ENCODE measurements at regions not wholly inside any gene's neighbourhood (a gene's known extent, or its start where the extent isn't known, plus 50 kb on each side); places are given as distances from the start of the nearest gene placed in this dataset.
"Not testable (repeated sequence)": the region's sequence is repeated elsewhere in the genome, so short reads cannot be mapped to it uniquely, and the experiment has no call there.

GRCh38 chr6:126914801-126915200 lies 203.7 kb upstream of the RSPO3 start:
- no peak for DNase-seq

DNA sequence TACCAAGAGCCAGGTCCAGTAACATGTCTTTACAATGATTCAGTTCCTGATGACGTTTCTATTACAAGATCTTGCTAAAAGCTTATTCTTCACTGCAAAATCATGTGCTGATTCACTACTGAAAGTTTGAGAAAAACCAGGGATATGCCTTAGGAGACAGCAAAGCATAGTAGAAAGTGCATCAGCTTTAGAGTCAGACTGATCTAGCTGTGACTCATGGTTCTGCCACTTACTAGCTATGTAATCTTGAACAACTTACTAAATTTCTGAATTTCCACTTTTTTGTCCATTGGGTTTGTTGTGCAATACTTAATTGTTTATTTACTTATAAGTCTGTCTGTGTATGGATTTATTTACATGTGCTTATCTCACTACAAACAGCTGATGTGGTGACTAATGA lies 198.5 kb upstream of the RSPO3 start:
- DNase-seq, result no peak

DNA sequence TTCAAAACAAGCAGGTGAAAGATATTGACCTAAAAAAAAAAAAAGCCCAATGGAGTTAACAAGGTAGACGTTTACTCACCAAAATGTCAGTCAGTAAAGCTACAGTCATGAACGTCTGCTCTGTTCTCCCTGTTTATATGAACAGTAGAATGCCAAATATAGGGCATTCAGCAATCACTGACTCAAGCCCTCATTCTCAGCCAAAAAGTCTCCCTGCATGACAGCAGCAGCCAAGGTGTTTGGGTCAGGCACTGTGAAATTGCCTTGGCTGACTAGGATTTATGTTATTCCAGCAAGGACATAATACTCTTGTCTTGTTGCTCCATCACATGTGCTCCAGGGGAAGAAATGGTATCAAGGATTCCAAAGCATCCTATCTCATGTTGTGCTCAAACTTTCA lies 194.7 kb upstream of the RSPO3 start:
- no peak for DNase-seq

GRCh38 chr6:126926926-126927325 lies 191.5 kb upstream of the RSPO3 start:
- no peak for DNase-seq

DNA sequence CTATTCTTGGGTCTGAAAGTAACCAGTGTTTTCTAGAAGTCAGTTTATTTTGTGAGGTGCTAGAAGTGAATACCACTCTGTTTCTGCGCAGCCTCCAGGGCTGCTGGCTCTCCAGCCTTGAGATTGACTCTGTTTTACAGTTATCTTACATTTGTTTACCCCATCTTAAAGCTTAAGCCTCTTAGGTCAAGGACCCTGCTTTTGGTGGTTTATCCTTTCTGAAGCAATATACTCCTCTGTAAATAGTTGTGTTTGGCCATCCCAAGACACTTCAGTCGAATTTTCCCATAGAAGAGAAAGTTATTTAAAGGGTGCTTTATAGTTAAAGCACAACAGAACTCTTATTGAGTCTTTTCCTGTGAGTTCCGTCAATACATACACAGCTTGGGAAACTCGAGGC lies 190.6 kb upstream of the RSPO3 start:
- no peak for DNase-seq

GRCh38 chr6:126937426-126937825 lies 181.0 kb upstream of the RSPO3 start:
- DNase-seq, result no peak

- no peak for DNase-seq
Measured at GRCh38 chr6:126939784-126940183, 178.7 kb upstream of the RSPO3 start.

DNA sequence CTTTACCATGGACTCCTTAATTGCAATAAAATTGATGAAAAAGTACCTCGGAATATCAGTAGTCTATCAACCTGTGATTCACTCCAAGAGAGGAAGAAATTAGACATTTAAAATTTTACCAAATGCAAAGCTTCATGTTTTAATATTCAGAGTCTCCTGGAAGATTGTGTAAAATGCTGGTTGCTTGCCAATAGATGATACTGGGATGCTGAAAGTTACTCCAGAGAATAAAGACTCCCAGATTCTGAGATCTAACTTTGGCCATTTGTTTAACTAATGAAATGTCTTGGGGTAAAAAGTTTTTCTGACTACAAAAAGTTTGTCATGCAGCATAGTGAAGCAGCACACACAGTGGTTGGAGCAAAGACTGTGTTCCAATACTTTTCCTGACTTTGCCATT lies 176.7 kb upstream of the RSPO3 start:
- DNase-seq, result no peak

- no peak for DNase-seq
Measured at GRCh38 chr6:126944512-126944911, 174.0 kb upstream of the RSPO3 start.

DNA sequence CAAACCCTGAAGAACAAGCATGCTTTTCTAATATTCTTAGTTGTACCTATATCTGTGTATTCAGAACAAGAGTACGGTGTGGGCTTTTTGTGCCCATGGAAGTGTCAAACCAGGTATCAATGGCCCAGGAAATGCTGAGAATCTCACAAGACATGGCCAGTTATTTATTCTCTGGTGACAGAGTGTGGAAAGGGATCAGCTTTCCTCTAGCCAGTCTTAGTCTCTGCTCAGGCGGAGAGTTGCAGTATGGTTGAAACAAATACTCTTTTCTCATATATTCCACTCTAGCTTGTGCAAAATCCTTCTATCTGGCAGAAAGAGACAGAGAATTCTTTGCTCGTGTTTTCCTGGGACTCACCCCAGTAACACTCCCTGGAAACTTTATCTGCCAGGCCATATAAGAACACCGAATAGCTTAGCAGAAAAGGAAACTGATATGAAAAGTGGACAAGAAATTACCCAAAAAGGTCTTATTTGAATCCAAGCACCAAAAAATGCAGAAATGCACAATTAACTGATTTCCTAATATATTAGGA lies 173.3 kb upstream of the RSPO3 start:
- no peak for DNase-seq

DNA sequence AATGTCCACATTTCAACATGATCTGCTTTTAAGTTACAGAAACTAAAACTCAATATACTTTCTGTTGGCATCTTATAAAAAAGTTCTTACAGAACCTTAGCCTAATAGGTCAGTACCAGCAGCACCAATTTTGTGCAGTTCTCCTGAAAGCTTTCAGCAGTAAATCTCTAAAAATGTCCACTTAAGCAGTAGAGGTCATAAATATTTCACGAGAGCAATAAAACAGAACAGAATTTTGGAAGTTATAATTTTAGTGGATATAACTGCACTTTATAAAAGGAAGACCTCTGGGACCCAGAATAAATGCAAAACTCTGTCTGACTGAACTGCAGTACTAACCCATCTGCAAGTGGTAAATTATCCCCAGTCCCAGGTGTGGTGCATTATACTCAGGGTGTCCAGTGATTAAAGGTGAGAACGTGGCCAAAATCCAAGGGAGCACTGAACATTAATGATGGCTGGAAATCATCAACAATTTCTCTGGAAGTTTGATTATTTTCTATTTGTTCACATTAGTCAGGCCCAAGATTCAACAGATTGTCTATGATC lies 172.6 kb upstream of the RSPO3 start:
- DNase-seq, result no peak

DNA sequence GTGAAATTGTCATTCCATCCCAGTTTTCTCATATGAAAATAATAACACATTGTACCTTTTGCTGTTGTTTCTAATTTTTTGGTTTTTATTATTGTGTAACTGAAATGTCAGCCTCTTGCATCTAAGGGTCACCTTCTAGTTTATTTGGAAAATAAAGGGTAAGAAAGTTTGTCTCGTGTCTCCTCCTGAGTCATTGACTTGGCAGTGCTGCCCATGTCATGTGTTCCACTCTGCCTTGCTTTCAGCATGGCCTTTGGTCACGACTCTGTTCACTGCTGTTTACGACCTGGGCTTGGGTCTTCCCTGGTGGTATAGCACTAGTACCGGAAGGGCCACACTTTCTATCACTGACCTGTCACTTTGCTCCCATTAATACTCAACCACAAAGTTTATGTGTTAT lies 171.4 kb upstream of the RSPO3 start:
- DNase-seq, result no peak

GRCh38 chr6:126949786-126950185 lies 168.7 kb upstream of the RSPO3 start:
- no peak for DNase-seq

GRCh38 chr6:126955621-126956020 lies 162.8 kb upstream of the RSPO3 start:
- DNase-seq, result no peak

DNA sequence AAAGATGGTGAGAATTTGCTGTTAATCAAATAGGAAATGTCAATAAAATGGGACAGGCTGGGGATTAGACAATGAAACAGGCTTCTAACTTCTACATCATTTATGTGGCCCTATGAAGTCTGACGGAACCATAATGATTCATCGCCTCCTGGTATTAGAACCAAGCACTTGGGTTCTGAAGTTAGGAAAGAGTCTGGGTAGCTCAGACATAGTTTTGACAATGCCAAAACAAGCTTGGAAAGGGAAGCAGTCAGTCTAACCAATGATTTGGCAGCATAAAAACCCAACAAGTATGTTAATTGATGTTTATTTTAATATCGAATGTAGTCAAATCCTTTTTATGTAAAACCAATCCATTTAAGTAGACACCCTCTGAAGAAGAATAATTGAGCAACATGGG lies 160.8 kb upstream of the RSPO3 start:
- no peak for DNase-seq

- no peak for DNase-seq
Measured at GRCh38 chr6:126959765-126960164, 158.7 kb upstream of the RSPO3 start.

DNA sequence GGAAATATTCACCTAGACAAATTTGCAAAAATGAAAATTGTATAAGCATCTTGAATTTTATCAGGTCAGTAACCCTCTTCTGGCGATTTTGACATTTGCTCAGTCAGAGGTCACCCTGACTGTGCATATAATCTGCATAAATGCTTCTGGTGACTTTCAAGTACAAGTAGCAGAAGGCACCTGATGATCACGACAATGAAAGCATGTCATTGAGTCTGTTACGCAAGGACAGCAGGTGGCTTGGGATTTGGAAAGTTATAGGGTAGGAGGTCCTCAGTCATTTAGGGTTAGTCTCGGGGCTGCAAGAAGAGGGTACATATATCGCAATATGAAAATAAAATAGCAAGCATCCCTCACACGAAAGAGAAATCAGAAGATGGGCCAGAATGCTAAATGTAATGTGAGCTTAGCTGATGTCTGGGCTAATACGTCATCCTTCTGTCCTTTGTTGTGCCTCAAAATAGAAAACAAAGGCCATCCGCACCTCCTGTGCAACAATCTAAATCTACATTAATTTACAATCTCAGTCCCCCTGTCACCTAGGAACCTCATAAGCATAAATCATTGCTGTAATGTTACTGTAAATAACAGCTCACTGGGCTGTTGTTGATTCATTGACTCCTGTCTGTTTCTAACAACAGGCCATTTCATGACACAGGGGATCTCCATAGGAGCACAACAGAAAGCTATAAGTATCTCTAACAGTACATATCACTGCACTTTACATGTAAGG lies 155.2 kb upstream of the RSPO3 start:
- DNase-seq, result no peak

DNA sequence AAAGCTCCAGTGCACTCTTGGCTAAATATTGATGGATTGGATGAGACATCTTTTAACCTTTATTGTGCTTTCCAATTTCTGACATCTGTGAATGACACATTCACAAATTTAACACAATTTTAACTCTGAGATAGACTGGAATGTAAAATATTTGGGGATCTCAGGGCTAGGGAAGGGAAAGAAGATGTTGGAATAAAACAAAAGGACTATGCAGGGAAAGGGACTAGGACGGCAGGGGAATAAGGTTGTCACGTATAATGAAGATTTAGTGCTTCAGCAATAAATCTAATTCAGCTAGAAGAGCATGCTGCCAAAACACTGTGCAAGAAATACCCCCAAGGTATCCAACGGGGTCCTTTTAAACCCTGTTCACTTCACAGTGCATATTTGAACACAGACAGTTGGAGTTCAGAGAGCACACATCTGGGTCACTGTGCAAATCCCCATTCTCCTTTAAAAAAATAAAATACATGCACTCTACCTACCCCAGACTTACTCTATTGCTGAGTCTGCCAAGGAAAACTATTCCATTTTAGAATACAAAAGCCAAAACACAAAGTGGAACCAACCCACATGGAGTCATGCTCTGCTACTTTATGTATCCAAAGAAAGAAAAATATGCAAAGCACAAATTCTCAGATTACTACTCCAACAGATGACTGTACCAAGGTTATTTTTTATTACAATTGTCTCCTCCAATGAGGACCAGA lies 151.0 kb upstream of the RSPO3 start:
- DNase-seq, result no peak

DNA sequence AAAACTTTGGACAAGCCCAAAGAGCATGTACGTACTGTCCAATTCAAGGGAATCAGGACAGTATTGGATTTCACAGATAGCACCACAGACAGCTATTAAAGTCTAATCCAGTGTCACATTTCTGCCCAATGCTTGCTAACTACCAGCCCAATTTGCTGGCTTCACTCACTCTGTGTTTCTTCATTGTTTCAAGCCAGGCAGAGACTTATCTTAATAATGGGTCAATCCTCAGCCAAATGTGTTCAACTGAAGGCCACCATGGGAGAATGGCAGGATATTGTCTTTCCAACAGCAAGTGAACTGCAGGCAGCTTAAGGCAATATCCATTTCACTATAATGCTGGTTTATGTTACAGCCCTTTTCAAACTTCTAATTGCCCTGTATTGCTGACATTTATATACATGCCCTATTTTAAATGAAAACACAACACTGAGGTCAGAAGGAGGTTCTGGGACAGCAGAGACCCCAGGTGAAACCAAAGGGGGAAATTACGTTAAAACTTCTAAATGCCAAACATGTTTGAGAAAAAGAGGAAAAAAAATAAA lies 142.1 kb upstream of the RSPO3 start:
- no peak for DNase-seq

- no peak for DNase-seq
Measured at GRCh38 chr6:126983779-126984178, 134.7 kb upstream of the RSPO3 start.

- not testable (repeated sequence) for DNase-seq
Measured at GRCh38 chr6:126988125-126988524, 130.3 kb upstream of the RSPO3 start.

DNA sequence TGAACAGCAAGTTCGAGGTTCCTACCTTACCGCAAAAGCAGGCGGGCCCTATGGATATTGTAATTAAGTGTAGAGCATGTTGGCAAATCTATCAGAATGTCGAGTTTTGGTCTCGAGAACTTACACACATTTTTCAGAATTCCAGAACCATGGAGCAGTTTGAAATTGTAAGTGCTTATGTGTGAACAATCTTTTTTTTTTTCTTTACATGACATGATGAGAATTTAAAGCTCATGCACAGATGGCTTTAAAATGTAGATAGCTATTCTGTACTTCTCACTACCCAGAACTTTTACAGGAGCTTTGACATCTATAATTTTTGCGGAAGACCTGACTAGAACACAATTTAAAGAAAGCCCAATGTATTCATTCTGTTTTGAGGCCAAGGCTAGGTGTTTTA lies 117.8 kb upstream of the RSPO3 start:
- DNase-seq, result no peak

DNA sequence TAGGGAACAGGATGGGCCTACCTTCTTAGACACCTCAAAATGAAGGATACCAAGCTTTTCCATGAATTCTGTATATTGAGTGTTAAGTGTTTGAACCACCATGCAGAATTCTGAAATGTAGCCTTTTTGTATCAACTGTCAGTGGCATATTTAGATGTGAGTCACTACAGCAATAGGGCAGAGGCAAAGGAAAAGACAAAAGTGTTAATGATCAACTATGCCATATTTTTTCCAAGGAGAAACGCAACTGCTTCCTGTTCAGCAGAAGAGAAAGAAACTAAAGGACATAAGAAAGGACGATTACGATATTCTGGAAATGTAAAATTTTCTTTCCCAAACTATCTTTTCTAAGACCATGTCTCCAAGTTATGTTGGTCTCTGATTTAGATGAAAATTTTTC lies 104.6 kb upstream of the RSPO3 start:
- DNase-seq, result no peak

GRCh38 chr6:127015858-127016257 lies 102.6 kb upstream of the RSPO3 start:
- no peak for DNase-seq

Data from DMS153 (cell line).